ENCODE measurements at regions not wholly inside any gene's neighbourhood (a gene's known extent, or its start where the extent isn't known, plus 50 kb on each side); places are given as distances from the start of the nearest gene placed in this dataset.

- TF ChIP-seq, protein P1, sequence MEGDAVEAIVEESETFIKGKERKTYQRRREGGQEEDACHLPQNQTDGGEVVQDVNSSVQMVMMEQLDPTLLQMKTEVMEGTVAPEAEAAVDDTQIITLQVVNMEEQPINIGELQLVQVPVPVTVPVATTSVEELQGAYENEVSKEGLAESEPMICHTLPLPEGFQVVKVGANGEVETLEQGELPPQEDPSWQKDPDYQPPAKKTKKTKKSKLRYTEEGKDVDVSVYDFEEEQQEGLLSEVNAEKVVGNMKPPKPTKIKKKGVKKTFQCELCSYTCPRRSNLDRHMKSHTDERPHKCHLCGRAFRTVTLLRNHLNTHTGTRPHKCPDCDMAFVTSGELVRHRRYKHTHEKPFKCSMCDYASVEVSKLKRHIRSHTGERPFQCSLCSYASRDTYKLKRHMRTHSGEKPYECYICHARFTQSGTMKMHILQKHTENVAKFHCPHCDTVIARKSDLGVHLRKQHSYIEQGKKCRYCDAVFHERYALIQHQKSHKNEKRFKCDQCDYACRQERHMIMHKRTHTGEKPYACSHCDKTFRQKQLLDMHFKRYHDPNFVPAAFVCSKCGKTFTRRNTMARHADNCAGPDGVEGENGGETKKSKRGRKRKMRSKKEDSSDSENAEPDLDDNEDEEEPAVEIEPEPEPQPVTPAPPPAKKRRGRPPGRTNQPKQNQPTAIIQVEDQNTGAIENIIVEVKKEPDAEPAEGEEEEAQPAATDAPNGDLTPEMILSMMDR (IDR thresholded peaks at IDR 0.05; ENCODE audit: unreplicated experiment) = no peak
- Mint-ChIP-seq H3K36me3 (ENCODE audit: insufficient read depth, unreplicated experiment) (no peaks in the 10 kb centered on the region), H3K27me3 (ENCODE audit: unreplicated experiment) (no peaks in the 10 kb centered on the region), H3K27ac (ENCODE audit: unreplicated experiment) (no peak overlapping the region), H3K4me1 (ENCODE audit: low read depth, unreplicated experiment) (no peaks in the 10 kb centered on the region), H3K4me3 (ENCODE audit: low read depth, unreplicated experiment) (no peak overlapping the region), H3K9me3 (ENCODE audit: low read depth, unreplicated experiment) (no peaks in the 10 kb centered on the region)
- BruUV-seq (replicated peaks) = no TSS peak
- CTCF ChIA-PET = no interaction called here
- intact Hi-C loops (cut with micrococcal nuclease; ENCODE audit: unreplicated experiment) = loop anchor here (5.0 kb wide), 2 partner anchors 423 to 627 kb away; no protein-coding TSS in a partner anchor
- peak; percentile 8 for DNase-seq
These were observed 520.8 kb downstream of the EPM2A start for GRCh38 chr6:145214570-145214969.

DNA sequence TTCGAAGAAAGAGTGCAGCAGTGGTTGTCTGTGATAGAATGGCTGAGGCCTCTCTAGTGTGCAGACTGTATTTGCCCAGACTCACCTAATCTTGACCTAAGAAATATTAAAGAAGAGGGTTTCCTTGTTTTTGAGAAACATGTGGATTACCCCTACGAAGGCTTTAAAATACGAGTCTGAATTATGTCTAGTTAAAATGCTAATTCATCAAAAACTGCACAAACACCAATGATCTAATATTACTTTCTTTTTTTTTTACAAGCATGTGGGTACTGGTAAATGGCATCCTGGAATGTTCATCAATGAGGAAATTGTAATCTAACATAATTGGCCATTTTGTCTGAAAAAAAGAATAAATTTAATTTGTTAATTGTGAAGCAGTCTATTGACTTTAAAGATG, 510.9 kb downstream of the EPM2A start:
- Mint-ChIP-seq H3K27ac (ENCODE audit: unreplicated experiment) (no peak overlapping the region), H3K4me1 (ENCODE audit: low read depth, unreplicated experiment) (no peaks in the 10 kb centered on the region), H3K27me3 (ENCODE audit: unreplicated experiment) (no peaks in the 10 kb centered on the region), H3K9me3 (ENCODE audit: low read depth, unreplicated experiment) (no peaks in the 10 kb centered on the region), H3K4me3 (ENCODE audit: low read depth, unreplicated experiment) (no peak overlapping the region), H3K36me3 (ENCODE audit: insufficient read depth, unreplicated experiment) (no peaks in the 10 kb centered on the region)
- CTCF ChIA-PET = no interaction called here
- TF ChIP-seq, protein P1 (IDR thresholded peaks at IDR 0.05; ENCODE audit: unreplicated experiment) = no peak
- intact Hi-C loops (cut with micrococcal nuclease; ENCODE audit: unreplicated experiment) = no loop called here
- BruUV-seq (replicated peaks) = no TSS peak
- DNase-seq = no peak

GRCh38 chr6:145225500-145225899, 509.8 kb downstream of the EPM2A start:
- DNase-seq = no peak
- CTCF ChIA-PET = no interaction called here
- intact Hi-C loops (cut with micrococcal nuclease; ENCODE audit: unreplicated experiment) = no loop called here
- Mint-ChIP-seq H3K9me3 (ENCODE audit: low read depth, unreplicated experiment) (no peaks in the 10 kb centered on the region), H3K27me3 (ENCODE audit: unreplicated experiment) (no peaks in the 10 kb centered on the region), H3K36me3 (ENCODE audit: insufficient read depth, unreplicated experiment) (no peaks in the 10 kb centered on the region), H3K4me3 (ENCODE audit: low read depth, unreplicated experiment) (no peak overlapping the region), H3K4me1 (ENCODE audit: low read depth, unreplicated experiment) (no peaks in the 10 kb centered on the region), H3K27ac (ENCODE audit: unreplicated experiment) (no peak overlapping the region)
- TF ChIP-seq, protein P1 (IDR thresholded peaks at IDR 0.05; ENCODE audit: unreplicated experiment) = no peak
- BruUV-seq (replicated peaks) = no TSS peak

DNA sequence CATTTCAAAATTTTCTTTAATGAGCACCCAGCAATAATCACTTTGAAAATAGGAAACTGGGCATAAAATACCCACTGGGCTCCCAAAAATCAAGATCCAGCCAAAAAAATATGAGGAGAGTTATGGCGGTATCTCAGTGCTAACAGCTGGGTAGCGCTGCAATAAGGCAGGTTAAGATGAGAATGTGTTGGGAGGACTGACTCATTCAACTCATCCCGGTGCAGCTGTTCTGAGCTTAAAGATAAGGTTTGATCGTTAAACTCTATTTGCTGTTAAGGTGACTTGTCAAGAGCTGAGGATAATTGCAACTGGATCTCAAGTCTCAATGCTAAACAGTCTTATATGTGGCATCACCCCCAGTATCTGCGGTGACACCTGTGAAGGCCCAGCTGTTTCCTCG, 507.7 kb downstream of the EPM2A start:
- CTCF ChIA-PET = no interaction called here
- DNase-seq = no peak
- TF ChIP-seq, protein P1 (IDR thresholded peaks at IDR 0.05; ENCODE audit: unreplicated experiment) = no peak
- H3K27me3 Mint-ChIP-seq (ENCODE audit: unreplicated experiment) = no peaks in the 10 kb centered on the region
- no peaks in the 10 kb centered on the region for H3K4me1 Mint-ChIP-seq (ENCODE audit: low read depth, unreplicated experiment)
- intact Hi-C loops (cut with micrococcal nuclease; ENCODE audit: unreplicated experiment) = no loop called here
- no TSS peak for BruUV-seq (replicated peaks)
- no peaks in the 10 kb centered on the region for H3K36me3 Mint-ChIP-seq (ENCODE audit: insufficient read depth, unreplicated experiment)
- no peak overlapping the region for H3K27ac Mint-ChIP-seq (ENCODE audit: unreplicated experiment)
- no peaks in the 10 kb centered on the region for H3K9me3 Mint-ChIP-seq (ENCODE audit: low read depth, unreplicated experiment)
- no peak overlapping the region for H3K4me3 Mint-ChIP-seq (ENCODE audit: low read depth, unreplicated experiment)
